ENCODE measurements at regions not wholly inside any gene's neighbourhood (a gene's known extent, or its start where the extent isn't known, plus 50 kb on each side); places are given as distances from the start of the nearest gene placed in this dataset.

DNA sequence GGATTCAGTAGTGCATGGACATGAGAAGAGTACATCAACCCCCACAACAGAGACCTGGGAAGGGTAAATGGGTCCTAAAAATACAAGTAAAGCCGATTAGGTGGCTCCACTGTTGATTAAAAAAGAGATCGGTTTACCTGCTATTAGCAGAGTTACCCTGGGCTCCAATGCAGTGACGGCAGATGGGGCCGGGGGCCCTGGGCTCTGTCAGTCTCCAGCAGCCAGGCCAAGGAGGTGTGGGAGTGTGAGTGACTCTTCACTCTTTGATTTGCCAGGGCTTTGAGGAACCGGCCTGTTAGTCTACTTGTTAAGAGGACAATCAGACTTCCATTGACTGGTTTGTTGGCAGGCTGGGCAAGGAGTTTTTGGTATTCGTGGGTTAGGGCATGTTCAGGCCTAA lies 1368.7 kb downstream of the UQCRFS1 start:
- DNase-seq (ENCODE audit: low spot score) (no peak), ATAC-seq (ENCODE audit: insufficient number of reproducible peaks, low FRiP score, low read depth) (no peak)
- Histone ChIP-seq H3K4me1 (ENCODE audit: control insufficient read depth in 1 of 2, low read depth in 2 of 2) (no peaks in the 10 kb centered on the region), H3K27me3 (replicated peaks; ENCODE audit: insufficient read depth) (no peaks in the 10 kb centered on the region), H3K9me3 (peaks cover 6% of the 10 kb centered on the region), H3K36me3 (no peaks in the 10 kb centered on the region), H3K4me3 (no peak overlapping the region), H3K27ac (no peak overlapping the region)
- TF ChIP-seq, protein P1, sequence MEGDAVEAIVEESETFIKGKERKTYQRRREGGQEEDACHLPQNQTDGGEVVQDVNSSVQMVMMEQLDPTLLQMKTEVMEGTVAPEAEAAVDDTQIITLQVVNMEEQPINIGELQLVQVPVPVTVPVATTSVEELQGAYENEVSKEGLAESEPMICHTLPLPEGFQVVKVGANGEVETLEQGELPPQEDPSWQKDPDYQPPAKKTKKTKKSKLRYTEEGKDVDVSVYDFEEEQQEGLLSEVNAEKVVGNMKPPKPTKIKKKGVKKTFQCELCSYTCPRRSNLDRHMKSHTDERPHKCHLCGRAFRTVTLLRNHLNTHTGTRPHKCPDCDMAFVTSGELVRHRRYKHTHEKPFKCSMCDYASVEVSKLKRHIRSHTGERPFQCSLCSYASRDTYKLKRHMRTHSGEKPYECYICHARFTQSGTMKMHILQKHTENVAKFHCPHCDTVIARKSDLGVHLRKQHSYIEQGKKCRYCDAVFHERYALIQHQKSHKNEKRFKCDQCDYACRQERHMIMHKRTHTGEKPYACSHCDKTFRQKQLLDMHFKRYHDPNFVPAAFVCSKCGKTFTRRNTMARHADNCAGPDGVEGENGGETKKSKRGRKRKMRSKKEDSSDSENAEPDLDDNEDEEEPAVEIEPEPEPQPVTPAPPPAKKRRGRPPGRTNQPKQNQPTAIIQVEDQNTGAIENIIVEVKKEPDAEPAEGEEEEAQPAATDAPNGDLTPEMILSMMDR (IDR thresholded peaks at IDR 0.05): no peak

GRCh38 chr19:27843861-27844260 lies 1369.1 kb downstream of the UQCRFS1 start:
- TF ChIP-seq, protein P1 (IDR thresholded peaks at IDR 0.05): no peak
- no peak overlapping the region for H3K27ac ChIP-seq
- peaks cover 6% of the 10 kb centered on the region for H3K9me3 ChIP-seq
- DNase-seq (ENCODE audit: low spot score) (no peak), ATAC-seq (ENCODE audit: insufficient number of reproducible peaks, low FRiP score, low read depth) (no peak)
- no peaks in the 10 kb centered on the region for H3K27me3 ChIP-seq (replicated peaks; ENCODE audit: insufficient read depth)
- no peaks in the 10 kb centered on the region for H3K36me3 ChIP-seq
- H3K4me3 ChIP-seq: no peak overlapping the region
- H3K4me1 ChIP-seq (ENCODE audit: control insufficient read depth in 1 of 2, low read depth in 2 of 2): no peaks in the 10 kb centered on the region

GRCh38 chr19:27833031-27833430 lies 1379.9 kb downstream of the UQCRFS1 start:
- Histone ChIP-seq H3K9me3 (no peaks in the 10 kb centered on the region), H3K27ac (no peak overlapping the region), H3K27me3 (replicated peaks; ENCODE audit: insufficient read depth) (no peaks in the 10 kb centered on the region), H3K4me3 (no peak overlapping the region), H3K4me1 (ENCODE audit: control insufficient read depth in 1 of 2, low read depth in 2 of 2) (no peaks in the 10 kb centered on the region), H3K36me3 (no peaks in the 10 kb centered on the region)
- DNase-seq (ENCODE audit: low spot score) (no peak), ATAC-seq (ENCODE audit: insufficient number of reproducible peaks, low FRiP score, low read depth) (no peak)
- TF ChIP-seq, protein P1 (IDR thresholded peaks at IDR 0.05): no peak

DNA sequence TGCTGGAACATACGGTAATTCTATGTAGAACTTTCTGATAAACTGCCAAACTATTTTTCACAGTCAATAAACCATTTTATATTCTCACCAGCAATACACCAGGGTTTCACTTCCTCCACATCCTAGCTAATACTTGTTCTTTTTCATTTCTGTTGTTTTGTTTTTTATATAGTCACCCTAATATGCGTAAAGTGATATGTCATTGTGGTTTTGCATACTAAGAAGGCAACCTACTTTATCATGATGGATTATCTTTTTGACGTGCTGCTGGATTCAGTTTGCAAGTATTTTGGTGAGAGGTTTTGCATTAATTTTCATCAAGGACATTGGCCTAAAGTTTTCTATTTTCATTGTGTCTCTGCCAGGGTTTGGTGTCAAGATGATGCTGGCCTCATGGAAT lies 1384.1 kb downstream of the UQCRFS1 start:
- Histone ChIP-seq H3K27ac (no peak overlapping the region), H3K4me1 (ENCODE audit: control insufficient read depth in 1 of 2, low read depth in 2 of 2) (no peaks in the 10 kb centered on the region), H3K4me3 (no peak overlapping the region), H3K9me3 (no peaks in the 10 kb centered on the region), H3K36me3 (no peaks in the 10 kb centered on the region), H3K27me3 (replicated peaks; ENCODE audit: insufficient read depth) (no peaks in the 10 kb centered on the region)
- TF ChIP-seq, protein P1 (IDR thresholded peaks at IDR 0.05): no peak
- ATAC-seq (ENCODE audit: insufficient number of reproducible peaks, low FRiP score, low read depth) (no peak), DNase-seq (ENCODE audit: low spot score) (no peak)

GRCh38 chr19:27824108-27824507 lies 1388.8 kb downstream of the UQCRFS1 start:
- Histone ChIP-seq H3K27me3 (replicated peaks; ENCODE audit: insufficient read depth) (no peaks in the 10 kb centered on the region), H3K4me1 (ENCODE audit: control insufficient read depth in 1 of 2, low read depth in 2 of 2) (no peaks in the 10 kb centered on the region)
- TF ChIP-seq, protein P1 (IDR thresholded peaks at IDR 0.05): no peak

More at GRCh38 chr19:27824108-27824507, 1388.8 kb downstream of the UQCRFS1 start:
- ATAC-seq (ENCODE audit: insufficient number of reproducible peaks, low FRiP score, low read depth) (no peak), DNase-seq (ENCODE audit: low spot score) (no peak)
- no peak overlapping the region for H3K27ac ChIP-seq
- peaks cover 2% of the 10 kb centered on the region for H3K9me3 ChIP-seq
- H3K4me3 ChIP-seq: no peak overlapping the region
- no peaks in the 10 kb centered on the region for H3K36me3 ChIP-seq
